ENCODE measurements at regions not wholly inside any gene's neighbourhood (a gene's known extent, or its start where the extent isn't known, plus 50 kb on each side); places are given as distances from the start of the nearest gene placed in this dataset.

DNA sequence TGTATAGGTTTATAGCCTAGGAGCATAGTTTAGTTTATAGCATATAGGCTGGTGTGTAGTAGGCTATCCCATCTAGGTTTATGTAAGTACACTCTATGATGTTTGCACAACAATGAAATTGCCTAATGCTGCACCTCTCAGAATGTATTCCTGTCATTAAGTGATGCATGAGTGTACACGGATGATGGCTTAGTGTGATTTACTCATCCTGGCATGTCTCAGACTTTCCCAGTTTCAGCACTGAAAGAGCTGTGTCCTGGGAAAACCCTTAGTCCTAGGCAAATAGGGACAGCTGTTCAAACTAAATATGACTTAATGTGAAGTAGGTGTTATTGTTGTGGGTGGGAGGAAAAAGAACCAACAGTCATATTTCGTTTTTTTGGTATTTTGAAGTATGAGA lies 264.9 kb upstream of the MAGEB18 start:
- TF ChIP-seq CTCF (IDR thresholded peaks at IDR 0.05; ENCODE audit: low read length) (no peak), EZH2 (IDR thresholded peaks at IDR 0.05; ENCODE audit: borderline replicate concordance, low read length) (no peak)
